GM23338 (cell line): ENCODE measurements at regions not wholly inside any gene's neighbourhood (a gene's known extent, or its start where the extent isn't known, plus 50 kb on each side); places are given as distances from the start of the nearest gene placed in this dataset.

Experiments used
- EZH2 ChIP-seq: fragments of 200-600 bp; sonication (generic); IDR thresholded peaks from one replicate; pipeline ENCODE4 v1.8.0; 2017; ENCODE audit warnings: antibody characterized with exemption, mild to moderate bottlenecking, low read depth; ENCODE audit not compliant: unreplicated experiment
- JUNB ChIP-seq: IDR thresholded peaks from one replicate; pipeline ENCODE4 v1.6.1; 2016; ENCODE audit warnings: antibody characterized with exemption; ENCODE audit not compliant: unreplicated experiment

- TF ChIP-seq JUNB (no peak), EZH2 (no peak)
Measured at GRCh38 chr5:171728686-171729085, 56.9 kb upstream of the SMIM23 start (continued).
